Neural progenitor cell (in vitro differentiated cells): ENCODE measurements at regions not wholly inside any gene's neighbourhood (a gene's known extent, or its start where the extent isn't known, plus 50 kb on each side); places are given as distances from the start of the nearest gene placed in this dataset.

ENCODE experiments used
- DNase-seq: peaks from one replicate; pipeline ENCODE4 v3.0.0-alpha.2; 2016; ENCODE audit warnings: low spot score
- H2AFZ ChIP-seq: fragments of 200-600 bp; sonication (generic); replicated peaks from 2 replicates; pipeline ENCODE4 v1.6.1; 2016; ENCODE audit warnings: antibody characterized with exemption
- H3F3A ChIP-seq: fragments of 200-600 bp; sonication (generic); 2 replicates; pipeline ENCODE4 v1.6.1; 2016; ENCODE audit warnings: antibody characterized with exemption, low read depth
- H3K27ac ChIP-seq: fragments of 200-600 bp; sonication (generic); 2 replicates; pipeline ENCODE4 v1.5.1; 2016; ENCODE audit warnings: mild to moderate bottlenecking
- H3K27me3 ChIP-seq: fragments of 200-600 bp; sonication (generic); 2 replicates; pipeline ENCODE4 v1.6.1; 2016; ENCODE audit warnings: mild to moderate bottlenecking, moderate library complexity
- H3K36me3 ChIP-seq: fragments of 200-600 bp; sonication (generic); 2 replicates; pipeline ENCODE4 v1.5.1; 2016
- H3K4me1 ChIP-seq: fragments of 200-600 bp; sonication (generic); 2 replicates; pipeline ENCODE4 v1.6.1; 2016; ENCODE audit warnings: mixed run types
- H3K4me2 ChIP-seq: fragments of 200-600 bp; sonication (generic); 2 replicates; pipeline ENCODE4 v1.6.1; 2016
- H3K4me3 ChIP-seq: fragments of 200-600 bp; sonication (generic); 2 replicates; pipeline ENCODE4 v1.5.1; 2016
- H3K79me2 ChIP-seq: fragments of 200-600 bp; sonication (generic); 2 replicates; pipeline ENCODE4 v1.6.1; 2016; ENCODE audit warnings: low read depth
- H3K9ac ChIP-seq: fragments of 200-600 bp; sonication (generic); 2 replicates; pipeline ENCODE4 v1.6.1; 2016
- H3K9me3 ChIP-seq: fragments of 200-600 bp; sonication (generic); 2 replicates; pipeline ENCODE4 v1.5.1; 2016; ENCODE audit warnings: low read depth
- H4K20me1 ChIP-seq: fragments of 200-600 bp; sonication (generic); 2 replicates; pipeline ENCODE4 v1.6.1; 2016; ENCODE audit warnings: low read depth
- H3K27ac Mint-ChIP-seq: 3 replicates; pipeline ENCODE4 v1.8.0; 2021; ENCODE audit warnings: mixed read lengths
- H3K27me3 Mint-ChIP-seq: 2 replicates; pipeline ENCODE4 v1.8.0; 2022; ENCODE audit warnings: low read depth, mild to moderate bottlenecking, inconsistent platforms, moderate library complexity, mixed read lengths; ENCODE audit not compliant: insufficient read depth
- H3K36me3 Mint-ChIP-seq: 3 replicates; pipeline ENCODE4 v1.8.0; 2021; ENCODE audit warnings: mixed read lengths
- H3K4me1 Mint-ChIP-seq: 3 replicates; pipeline ENCODE4 v1.8.0; 2021; ENCODE audit warnings: mixed read lengths
- H3K4me3 Mint-ChIP-seq: 3 replicates; pipeline ENCODE4 v1.8.0; 2021; ENCODE audit warnings: mild to moderate bottlenecking, moderate library complexity, mixed read lengths
- H3K9me3 Mint-ChIP-seq: 3 replicates; pipeline ENCODE4 v1.8.0; 2020; ENCODE audit warnings: mixed read lengths
- CTCF ChIP-seq: fragments of 200-600 bp; sonication (generic); IDR thresholded peaks from 2 replicates; pipeline ENCODE4 v1.5.1; 2017; ENCODE audit warnings: antibody characterized with exemption, mild to moderate bottlenecking
- EZH2 ChIP-seq: fragments of 200-600 bp; sonication (generic); IDR thresholded peaks from 2 replicates; pipeline ENCODE4 v1.6.1; 2017; ENCODE audit warnings: antibody characterized with exemption, mild to moderate bottlenecking, moderate library complexity
- EZH2phosphoT487 ChIP-seq: fragments of 200-600 bp; sonication (generic); IDR thresholded peaks from 2 replicates; pipeline ENCODE4 v1.6.1; 2017; ENCODE audit warnings: antibody characterized with exemption

- Histone ChIP-seq H3K27me3 (no peaks in the 10 kb centered on the region), H3K9me3 (no peaks in the 10 kb centered on the region), H3K36me3 (no peaks in the 10 kb centered on the region), H4K20me1 (no peaks in the 10 kb centered on the region), H3K4me1 (no peaks in the 10 kb centered on the region), H3K4me3 (no peak overlapping the region), H3K4me2 (no peak overlapping the region), H3K27ac (no peak overlapping the region), H3K9ac (no peak overlapping the region), H3F3A (no peaks in the 10 kb centered on the region), H3K79me2 (no peaks in the 10 kb centered on the region), H2AFZ (peak overlapping the region; percentile 49)
- no peak overlapping the region for H3K4me3 Mint-ChIP-seq
- H3K36me3 Mint-ChIP-seq: no peaks in the 10 kb centered on the region
- H3K27me3 Mint-ChIP-seq: peaks cover 2% of the 10 kb centered on the region
- no peaks in the 10 kb centered on the region for H3K9me3 Mint-ChIP-seq
- DNase-seq: no peak
- no peak overlapping the region for H3K27ac Mint-ChIP-seq
- TF ChIP-seq EZH2phosphoT487: no peak
- no peak for TF ChIP-seq CTCF
- TF ChIP-seq EZH2: no peak
- H3K4me1 Mint-ChIP-seq: peaks cover under 1% of the 10 kb centered on the region
Measured at GRCh38 chr5:165242646-165243045, 1737.2 kb downstream of the MAT2B start.

- TF ChIP-seq EZH2 (no peak), EZH2phosphoT487 (no peak), CTCF (no peak)
- Histone ChIP-seq H3K4me2 (no peak overlapping the region), H4K20me1 (no peaks in the 10 kb centered on the region), H3K79me2 (no peaks in the 10 kb centered on the region), H3K4me3 (no peak overlapping the region), H3K36me3 (no peaks in the 10 kb centered on the region), H2AFZ (peak overlapping the region; percentile 15), H3F3A (no peaks in the 10 kb centered on the region), H3K9me3 (no peaks in the 10 kb centered on the region), H3K27me3 (no peaks in the 10 kb centered on the region), H3K9ac (no peak overlapping the region), H3K27ac (no peak overlapping the region), H3K4me1 (peaks cover under 1% of the 10 kb centered on the region)
- H3K9me3 Mint-ChIP-seq: no peaks in the 10 kb centered on the region
- H3K4me3 Mint-ChIP-seq: no peak overlapping the region
- no peak for DNase-seq
- peaks cover 3% of the 10 kb centered on the region for H3K4me1 Mint-ChIP-seq
- peaks cover 2% of the 10 kb centered on the region for H3K27me3 Mint-ChIP-seq
- no peak overlapping the region for H3K27ac Mint-ChIP-seq
- H3K36me3 Mint-ChIP-seq: no peaks in the 10 kb centered on the region
Measured at GRCh38 chr5:165244407-165244806, 1739.0 kb downstream of the MAT2B start.

- H3K27me3 ChIP-seq: no peaks in the 10 kb centered on the region
- Mint-ChIP-seq H3K27me3 (no peaks in the 10 kb centered on the region), H3K36me3 (no peaks in the 10 kb centered on the region), H3K4me1 (peaks cover 20% of the 10 kb centered on the region), H3K27ac (no peak overlapping the region), H3K4me3 (no peak overlapping the region), H3K9me3 (no peaks in the 10 kb centered on the region)
- no peaks in the 10 kb centered on the region for H4K20me1 ChIP-seq
- peak; percentile 37 for DNase-seq
- peaks cover 3% of the 10 kb centered on the region for H3F3A ChIP-seq
- no peaks in the 10 kb centered on the region for H3K36me3 ChIP-seq
- H3K27ac ChIP-seq: no peak overlapping the region
- no peak for TF ChIP-seq EZH2phosphoT487
- no peak for TF ChIP-seq EZH2
- no peak for TF ChIP-seq CTCF
- H3K4me2 ChIP-seq: peak overlapping the region; percentile 45
- H3K9me3 ChIP-seq: no peaks in the 10 kb centered on the region
- H3K9ac ChIP-seq: no peak overlapping the region
- peaks cover 21% of the 10 kb centered on the region for H3K4me1 ChIP-seq
- H2AFZ ChIP-seq: no peak overlapping the region
- no peak overlapping the region for H3K4me3 ChIP-seq
- no peaks in the 10 kb centered on the region for H3K79me2 ChIP-seq
Measured at GRCh38 chr5:165258197-165258771, 1752.9 kb downstream of the MAT2B start.
